Neural progenitor cell (in vitro differentiated cells): ENCODE measurements at regions not wholly inside any gene's neighbourhood (a gene's known extent, or its start where the extent isn't known, plus 50 kb on each side); places are given as distances from the start of the nearest gene placed in this dataset.

ENCODE experiments used
- DNase-seq: peaks from one replicate; pipeline ENCODE4 v3.0.0-alpha.2; 2016; ENCODE audit warnings: low spot score
- H2AFZ ChIP-seq: fragments of 200-600 bp; sonication (generic); replicated peaks from 2 replicates; pipeline ENCODE4 v1.6.1; 2016; ENCODE audit warnings: antibody characterized with exemption
- H3F3A ChIP-seq: fragments of 200-600 bp; sonication (generic); 2 replicates; pipeline ENCODE4 v1.6.1; 2016; ENCODE audit warnings: antibody characterized with exemption, low read depth
- H3K27ac ChIP-seq: fragments of 200-600 bp; sonication (generic); 2 replicates; pipeline ENCODE4 v1.5.1; 2016; ENCODE audit warnings: mild to moderate bottlenecking
- H3K27me3 ChIP-seq: fragments of 200-600 bp; sonication (generic); 2 replicates; pipeline ENCODE4 v1.6.1; 2016; ENCODE audit warnings: mild to moderate bottlenecking, moderate library complexity
- H3K36me3 ChIP-seq: fragments of 200-600 bp; sonication (generic); 2 replicates; pipeline ENCODE4 v1.5.1; 2016
- H3K4me1 ChIP-seq: fragments of 200-600 bp; sonication (generic); 2 replicates; pipeline ENCODE4 v1.6.1; 2016; ENCODE audit warnings: mixed run types
- H3K4me2 ChIP-seq: fragments of 200-600 bp; sonication (generic); 2 replicates; pipeline ENCODE4 v1.6.1; 2016
- H3K4me3 ChIP-seq: fragments of 200-600 bp; sonication (generic); 2 replicates; pipeline ENCODE4 v1.5.1; 2016
- H3K79me2 ChIP-seq: fragments of 200-600 bp; sonication (generic); 2 replicates; pipeline ENCODE4 v1.6.1; 2016; ENCODE audit warnings: low read depth
- H3K9ac ChIP-seq: fragments of 200-600 bp; sonication (generic); 2 replicates; pipeline ENCODE4 v1.6.1; 2016
- H3K9me3 ChIP-seq: fragments of 200-600 bp; sonication (generic); 2 replicates; pipeline ENCODE4 v1.5.1; 2016; ENCODE audit warnings: low read depth
- H4K20me1 ChIP-seq: fragments of 200-600 bp; sonication (generic); 2 replicates; pipeline ENCODE4 v1.6.1; 2016; ENCODE audit warnings: low read depth
- H3K27ac Mint-ChIP-seq: 3 replicates; pipeline ENCODE4 v1.8.0; 2021; ENCODE audit warnings: mixed read lengths
- H3K27me3 Mint-ChIP-seq: 2 replicates; pipeline ENCODE4 v1.8.0; 2022; ENCODE audit warnings: low read depth, mild to moderate bottlenecking, inconsistent platforms, moderate library complexity, mixed read lengths; ENCODE audit not compliant: insufficient read depth
- H3K36me3 Mint-ChIP-seq: 3 replicates; pipeline ENCODE4 v1.8.0; 2021; ENCODE audit warnings: mixed read lengths
- H3K4me1 Mint-ChIP-seq: 3 replicates; pipeline ENCODE4 v1.8.0; 2021; ENCODE audit warnings: mixed read lengths
- H3K4me3 Mint-ChIP-seq: 3 replicates; pipeline ENCODE4 v1.8.0; 2021; ENCODE audit warnings: mild to moderate bottlenecking, moderate library complexity, mixed read lengths
- H3K9me3 Mint-ChIP-seq: 3 replicates; pipeline ENCODE4 v1.8.0; 2020; ENCODE audit warnings: mixed read lengths
- CTCF ChIP-seq: fragments of 200-600 bp; sonication (generic); IDR thresholded peaks from 2 replicates; pipeline ENCODE4 v1.5.1; 2017; ENCODE audit warnings: antibody characterized with exemption, mild to moderate bottlenecking
- EZH2 ChIP-seq: fragments of 200-600 bp; sonication (generic); IDR thresholded peaks from 2 replicates; pipeline ENCODE4 v1.6.1; 2017; ENCODE audit warnings: antibody characterized with exemption, mild to moderate bottlenecking, moderate library complexity
- EZH2phosphoT487 ChIP-seq: fragments of 200-600 bp; sonication (generic); IDR thresholded peaks from 2 replicates; pipeline ENCODE4 v1.6.1; 2017; ENCODE audit warnings: antibody characterized with exemption

DNA sequence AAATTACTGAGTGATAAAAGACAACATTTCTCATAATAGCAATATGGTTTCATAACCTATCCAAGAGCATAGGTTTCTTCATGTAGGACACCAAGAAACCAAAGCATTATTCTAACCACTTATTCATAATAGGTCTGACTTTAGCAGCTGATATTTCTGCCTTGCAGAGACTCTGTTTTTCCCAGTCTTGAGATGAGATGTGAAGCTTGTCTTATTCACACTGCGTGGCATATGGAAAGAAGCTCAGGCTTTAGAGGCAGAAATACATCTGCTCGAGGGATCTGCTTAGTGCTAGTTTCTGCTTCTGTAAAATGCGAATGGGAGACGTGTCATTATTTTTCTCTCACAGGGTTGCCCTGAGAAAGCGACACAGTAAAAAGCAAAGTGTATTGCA, 232.0 kb upstream of the SPRY2 start:
- Mint-ChIP-seq H3K4me1 (peaks cover 3% of the 10 kb centered on the region), H3K4me3 (no peak overlapping the region), H3K27me3 (peaks cover 2% of the 10 kb centered on the region), H3K36me3 (no peaks in the 10 kb centered on the region), H3K9me3 (peaks cover 8% of the 10 kb centered on the region), H3K27ac (no peak overlapping the region)
- H2AFZ ChIP-seq: no peak overlapping the region
- H3K4me1 ChIP-seq: peaks cover 3% of the 10 kb centered on the region
- DNase-seq: no peak
- H3K9me3 ChIP-seq: no peaks in the 10 kb centered on the region
- H3F3A ChIP-seq: no peaks in the 10 kb centered on the region
- no peak overlapping the region for H3K9ac ChIP-seq
- no peaks in the 10 kb centered on the region for H3K79me2 ChIP-seq
- H3K4me3 ChIP-seq: no peak overlapping the region
- TF ChIP-seq EZH2phosphoT487: no peak
- no peaks in the 10 kb centered on the region for H3K36me3 ChIP-seq
- H3K27me3 ChIP-seq: no peaks in the 10 kb centered on the region
- H3K4me2 ChIP-seq: no peak overlapping the region
- no peak overlapping the region for H3K27ac ChIP-seq
- no peaks in the 10 kb centered on the region for H4K20me1 ChIP-seq

DNA sequence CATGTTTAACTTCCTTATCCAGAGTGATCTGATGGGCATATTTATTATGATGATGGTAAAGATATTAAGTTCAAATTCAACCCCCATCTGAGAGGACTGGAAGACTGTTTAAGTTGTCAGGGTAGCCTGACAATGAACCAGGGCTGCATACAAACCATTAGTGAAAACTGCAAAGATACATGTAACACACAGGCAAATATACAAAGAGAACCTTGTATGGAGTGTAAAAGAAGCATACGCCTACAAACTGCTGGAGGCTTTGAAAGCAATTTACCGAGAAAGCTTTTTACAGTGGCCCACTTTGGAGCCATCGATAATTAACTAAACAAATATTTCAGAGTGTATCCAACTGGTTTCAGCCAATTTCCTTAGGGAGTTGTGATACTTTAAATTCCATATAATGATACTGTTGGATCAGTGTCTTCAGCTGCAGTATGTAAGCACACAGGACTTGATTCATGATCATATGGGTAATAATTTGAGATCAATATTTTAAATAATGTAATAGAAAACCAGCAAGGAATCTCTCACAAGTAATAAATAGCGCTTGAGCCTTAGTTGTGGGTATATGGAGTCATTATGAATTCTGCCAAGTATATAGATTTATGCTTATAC, 231.5 kb upstream of the SPRY2 start:
- DNase-seq: no peak
- Histone ChIP-seq H3K27ac (no peak overlapping the region), H3K4me1 (peaks cover 3% of the 10 kb centered on the region), H3K36me3 (no peaks in the 10 kb centered on the region), H3K27me3 (no peaks in the 10 kb centered on the region), H3K4me2 (no peak overlapping the region), H3K79me2 (no peaks in the 10 kb centered on the region), H3F3A (no peaks in the 10 kb centered on the region), H3K4me3 (no peak overlapping the region), H4K20me1 (no peaks in the 10 kb centered on the region), H2AFZ (no peak overlapping the region), H3K9me3 (no peaks in the 10 kb centered on the region), H3K9ac (no peak overlapping the region)
- peaks cover 2% of the 10 kb centered on the region for H3K27me3 Mint-ChIP-seq
- TF ChIP-seq CTCF: no peak
- no peak for TF ChIP-seq EZH2
- TF ChIP-seq EZH2phosphoT487: no peak
- H3K4me3 Mint-ChIP-seq: no peak overlapping the region
- H3K36me3 Mint-ChIP-seq: no peaks in the 10 kb centered on the region
- H3K9me3 Mint-ChIP-seq: peaks cover 6% of the 10 kb centered on the region
- peaks cover 2% of the 10 kb centered on the region for H3K4me1 Mint-ChIP-seq
- no peak overlapping the region for H3K27ac Mint-ChIP-seq

- Histone ChIP-seq H3K4me1 (peaks cover 3% of the 10 kb centered on the region), H3K9me3 (no peaks in the 10 kb centered on the region), H2AFZ (no peak overlapping the region), H3K4me3 (no peak overlapping the region), H4K20me1 (no peaks in the 10 kb centered on the region), H3K79me2 (no peaks in the 10 kb centered on the region), H3K27ac (no peak overlapping the region), H3F3A (no peaks in the 10 kb centered on the region), H3K36me3 (no peaks in the 10 kb centered on the region), H3K9ac (no peak overlapping the region), H3K4me2 (no peak overlapping the region), H3K27me3 (no peaks in the 10 kb centered on the region)
- H3K27me3 Mint-ChIP-seq: peaks cover 2% of the 10 kb centered on the region
- peaks cover 4% of the 10 kb centered on the region for H3K9me3 Mint-ChIP-seq
- H3K27ac Mint-ChIP-seq: no peak overlapping the region
- no peak for TF ChIP-seq EZH2phosphoT487
- TF ChIP-seq EZH2: no peak
- no peak for TF ChIP-seq CTCF
- H3K36me3 Mint-ChIP-seq: no peaks in the 10 kb centered on the region
- DNase-seq: no peak
- H3K4me3 Mint-ChIP-seq: no peak overlapping the region
- H3K4me1 Mint-ChIP-seq: no peaks in the 10 kb centered on the region
These were observed 230.7 kb upstream of the SPRY2 start for GRCh38 chr13:80571346-80572307.

GRCh38 chr13:80563439-80563838, 222.5 kb upstream of the SPRY2 start:
- Histone ChIP-seq H3K27me3 (no peaks in the 10 kb centered on the region), H3K4me3 (no peak overlapping the region), H3K36me3 (no peaks in the 10 kb centered on the region), H3K9ac (no peak overlapping the region), H3F3A (no peaks in the 10 kb centered on the region), H3K9me3 (no peaks in the 10 kb centered on the region), H3K79me2 (no peaks in the 10 kb centered on the region), H3K27ac (no peak overlapping the region), H2AFZ (no peak overlapping the region), H3K4me2 (no peak overlapping the region), H3K4me1 (no peaks in the 10 kb centered on the region), H4K20me1 (no peaks in the 10 kb centered on the region)
- H3K27me3 Mint-ChIP-seq: peaks cover 2% of the 10 kb centered on the region
- H3K27ac Mint-ChIP-seq: no peak overlapping the region
- TF ChIP-seq EZH2 (no peak), CTCF (no peak), EZH2phosphoT487 (no peak)
- H3K36me3 Mint-ChIP-seq: no peaks in the 10 kb centered on the region
- no peak overlapping the region for H3K4me3 Mint-ChIP-seq
- peaks cover 3% of the 10 kb centered on the region for H3K4me1 Mint-ChIP-seq
- H3K9me3 Mint-ChIP-seq: peaks cover 11% of the 10 kb centered on the region
- no peak for DNase-seq
